ENCODE measurements at regions not wholly inside any gene's neighbourhood (a gene's known extent, or its start where the extent isn't known, plus 50 kb on each side); places are given as distances from the start of the nearest gene placed in this dataset.

DNA sequence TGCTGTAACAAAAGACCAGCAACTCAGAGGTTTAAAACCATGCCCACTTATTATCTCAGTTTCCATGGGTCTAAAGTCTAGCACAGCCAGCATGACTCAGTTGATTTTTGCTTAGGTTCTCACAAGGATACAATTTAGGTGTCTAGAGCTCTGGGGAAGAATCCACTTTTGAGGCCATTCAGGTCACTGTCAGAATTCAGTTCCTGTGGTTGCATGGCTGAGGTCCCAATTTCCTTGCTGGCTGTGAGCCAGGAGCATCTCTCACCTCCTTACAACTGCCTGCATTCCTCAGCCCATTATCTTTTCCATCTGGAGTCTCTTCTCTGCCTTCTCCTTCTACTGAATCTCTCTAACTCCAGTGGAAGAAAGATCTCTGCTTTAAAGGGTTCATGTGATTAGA, 240.5 kb upstream of the CFAP20DC start:
- no peak for TF ChIP-seq POLR2AphosphoS5 (IDR thresholded peaks at IDR 0.05; ENCODE audit: low read depth, low read length)
- TF ChIP-seq TAF1 (IDR thresholded peaks at IDR 0.05; ENCODE audit: borderline replicate concordance, insufficient read depth, low read length) = no peak
- TF ChIP-seq, protein P1, sequence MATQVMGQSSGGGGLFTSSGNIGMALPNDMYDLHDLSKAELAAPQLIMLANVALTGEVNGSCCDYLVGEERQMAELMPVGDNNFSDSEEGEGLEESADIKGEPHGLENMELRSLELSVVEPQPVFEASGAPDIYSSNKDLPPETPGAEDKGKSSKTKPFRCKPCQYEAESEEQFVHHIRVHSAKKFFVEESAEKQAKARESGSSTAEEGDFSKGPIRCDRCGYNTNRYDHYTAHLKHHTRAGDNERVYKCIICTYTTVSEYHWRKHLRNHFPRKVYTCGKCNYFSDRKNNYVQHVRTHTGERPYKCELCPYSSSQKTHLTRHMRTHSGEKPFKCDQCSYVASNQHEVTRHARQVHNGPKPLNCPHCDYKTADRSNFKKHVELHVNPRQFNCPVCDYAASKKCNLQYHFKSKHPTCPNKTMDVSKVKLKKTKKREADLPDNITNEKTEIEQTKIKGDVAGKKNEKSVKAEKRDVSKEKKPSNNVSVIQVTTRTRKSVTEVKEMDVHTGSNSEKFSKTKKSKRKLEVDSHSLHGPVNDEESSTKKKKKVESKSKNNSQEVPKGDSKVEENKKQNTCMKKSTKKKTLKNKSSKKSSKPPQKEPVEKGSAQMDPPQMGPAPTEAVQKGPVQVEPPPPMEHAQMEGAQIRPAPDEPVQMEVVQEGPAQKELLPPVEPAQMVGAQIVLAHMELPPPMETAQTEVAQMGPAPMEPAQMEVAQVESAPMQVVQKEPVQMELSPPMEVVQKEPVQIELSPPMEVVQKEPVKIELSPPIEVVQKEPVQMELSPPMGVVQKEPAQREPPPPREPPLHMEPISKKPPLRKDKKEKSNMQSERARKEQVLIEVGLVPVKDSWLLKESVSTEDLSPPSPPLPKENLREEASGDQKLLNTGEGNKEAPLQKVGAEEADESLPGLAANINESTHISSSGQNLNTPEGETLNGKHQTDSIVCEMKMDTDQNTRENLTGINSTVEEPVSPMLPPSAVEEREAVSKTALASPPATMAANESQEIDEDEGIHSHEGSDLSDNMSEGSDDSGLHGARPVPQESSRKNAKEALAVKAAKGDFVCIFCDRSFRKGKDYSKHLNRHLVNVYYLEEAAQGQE (IDR thresholded peaks at IDR 0.05; ENCODE audit: insufficient read depth in 1 of 2, low read depth in 2 of 2, low read length in 2 of 2) = no peak
- TF ChIP-seq FOXP2 (optimal IDR thresholded peaks at IDR 0.05; ENCODE audit: borderline replicate concordance, extremely low read depth, extremely low read length, insufficient read depth) = no peak
- TF ChIP-seq SIN3A (IDR thresholded peaks at IDR 0.05; ENCODE audit: borderline replicate concordance, insufficient read depth, low read length) = no peak

DNA sequence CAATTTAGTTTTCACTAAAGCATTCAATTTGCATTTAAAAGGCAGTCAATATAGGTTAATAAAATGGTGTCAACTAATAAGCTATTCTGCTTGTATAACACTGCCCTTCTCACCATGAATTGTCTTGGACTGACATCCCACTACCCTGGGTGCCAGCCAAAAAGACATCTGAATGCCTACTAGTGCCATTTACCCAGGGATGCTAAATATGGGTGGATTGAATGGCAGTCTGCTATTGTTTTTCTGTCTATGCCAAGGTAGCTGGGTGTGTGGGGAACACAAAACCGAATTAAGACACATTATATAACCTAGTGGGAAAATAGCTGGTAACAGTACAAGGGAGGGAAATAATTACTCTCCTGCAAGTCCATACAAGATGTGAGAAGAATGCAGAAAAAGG, 240.0 kb upstream of the CFAP20DC start:
- no peak for TF ChIP-seq TAF1 (IDR thresholded peaks at IDR 0.05; ENCODE audit: borderline replicate concordance, insufficient read depth, low read length)
- TF ChIP-seq, protein P1 (IDR thresholded peaks at IDR 0.05; ENCODE audit: insufficient read depth in 1 of 2, low read depth in 2 of 2, low read length in 2 of 2) = no peak

DNA sequence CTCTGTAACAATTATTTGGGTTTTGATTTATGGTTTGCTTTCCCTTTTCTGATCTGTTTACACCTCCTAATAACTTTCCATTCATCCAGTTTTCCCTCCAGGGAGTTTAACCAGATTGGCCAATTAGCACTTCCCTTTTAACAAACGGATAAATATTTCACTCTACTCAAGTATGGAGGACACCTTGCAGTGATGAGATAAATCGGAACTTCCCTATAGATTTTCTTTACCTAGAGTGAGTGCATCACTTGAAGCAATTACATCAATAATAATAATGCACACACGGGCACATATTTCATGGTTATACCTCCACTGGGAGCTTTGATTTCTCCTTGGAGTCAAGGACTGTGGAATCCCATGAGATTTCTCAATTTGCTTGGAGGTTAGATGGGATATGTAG, 239.1 kb upstream of the CFAP20DC start:
- TF ChIP-seq TAF1 (IDR thresholded peaks at IDR 0.05; ENCODE audit: borderline replicate concordance, insufficient read depth, low read length) = no peak
- TF ChIP-seq, protein P1 (IDR thresholded peaks at IDR 0.05; ENCODE audit: insufficient read depth in 1 of 2, low read depth in 2 of 2, low read length in 2 of 2) = no peak
- no peak for TF ChIP-seq POLR2AphosphoS5 (IDR thresholded peaks at IDR 0.05; ENCODE audit: low read depth, low read length)
- TF ChIP-seq FOXP2 (optimal IDR thresholded peaks at IDR 0.05; ENCODE audit: borderline replicate concordance, extremely low read depth, extremely low read length, insufficient read depth) = no peak

DNA sequence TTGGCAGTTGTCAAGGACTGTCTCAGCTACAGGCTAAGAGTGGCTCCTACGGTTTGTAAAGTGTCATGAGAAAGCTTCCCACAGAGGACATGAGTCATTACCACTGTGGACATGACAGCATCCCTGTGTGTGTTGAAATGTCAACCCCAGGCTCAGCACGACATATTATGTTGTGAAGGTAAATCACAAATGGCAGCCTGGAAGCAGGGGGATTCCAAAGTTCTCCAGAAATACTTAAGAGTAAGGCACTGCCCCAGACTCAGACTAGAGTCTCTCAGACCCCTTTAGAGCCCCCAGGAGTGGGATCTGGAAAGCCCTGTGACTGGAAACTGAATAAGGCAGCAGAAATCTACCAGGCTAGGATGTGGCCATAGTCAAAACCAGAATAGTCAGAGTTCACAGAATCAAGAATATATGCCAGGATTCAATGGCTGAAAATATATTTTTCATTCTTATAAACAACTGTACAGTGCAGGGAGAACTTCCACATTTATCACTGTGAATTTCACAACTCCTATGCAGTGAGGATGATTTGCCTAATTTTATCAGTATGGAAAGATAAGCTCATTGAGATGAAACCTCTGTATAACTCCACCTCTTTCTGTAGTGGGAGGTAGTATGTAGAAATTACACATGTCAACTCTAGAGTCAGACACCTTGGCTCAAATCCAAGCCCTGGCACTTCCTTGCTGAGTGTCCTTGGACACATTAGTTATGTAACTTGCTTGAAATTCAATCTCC, 237.1 kb upstream of the CFAP20DC start:
- TF ChIP-seq FOXP2 (optimal IDR thresholded peaks at IDR 0.05; ENCODE audit: borderline replicate concordance, extremely low read depth, extremely low read length, insufficient read depth) (no peak), TAF1 (IDR thresholded peaks at IDR 0.05; ENCODE audit: borderline replicate concordance, insufficient read depth, low read length) (no peak), SIN3A (IDR thresholded peaks at IDR 0.05; ENCODE audit: borderline replicate concordance, insufficient read depth, low read length) (no peak), POLR2AphosphoS5 (IDR thresholded peaks at IDR 0.05; ENCODE audit: low read depth, low read length) (no peak)
- TF ChIP-seq, protein P1 (IDR thresholded peaks at IDR 0.05; ENCODE audit: insufficient read depth in 1 of 2, low read depth in 2 of 2, low read length in 2 of 2) = no peak

DNA sequence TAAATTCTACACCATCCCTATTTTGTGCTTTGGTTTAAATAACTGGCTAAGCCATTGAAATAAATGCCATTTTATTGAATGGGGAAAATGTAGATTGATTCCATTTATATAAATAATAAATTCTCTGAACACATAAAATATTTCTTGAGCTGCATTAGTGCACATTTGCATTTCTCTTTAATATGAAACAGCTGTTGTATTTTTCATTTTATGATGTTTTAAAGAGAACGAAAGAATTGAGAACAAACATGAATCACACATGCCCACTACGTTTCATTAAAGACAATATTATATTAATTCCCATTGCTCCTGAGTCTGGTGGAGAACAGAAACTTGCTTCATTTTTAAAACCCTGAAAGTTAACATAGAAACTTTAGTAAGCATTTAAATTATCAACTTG, 235.7 kb upstream of the CFAP20DC start:
- TF ChIP-seq, protein P1 (IDR thresholded peaks at IDR 0.05; ENCODE audit: insufficient read depth in 1 of 2, low read depth in 2 of 2, low read length in 2 of 2) = no peak
- TF ChIP-seq FOXP2 (optimal IDR thresholded peaks at IDR 0.05; ENCODE audit: borderline replicate concordance, extremely low read depth, extremely low read length, insufficient read depth) (no peak), TAF1 (IDR thresholded peaks at IDR 0.05; ENCODE audit: borderline replicate concordance, insufficient read depth, low read length) (no peak), SIN3A (IDR thresholded peaks at IDR 0.05; ENCODE audit: borderline replicate concordance, insufficient read depth, low read length) (no peak), POLR2AphosphoS5 (IDR thresholded peaks at IDR 0.05; ENCODE audit: low read depth, low read length) (no peak)
